HL-60 (cell line): ENCODE measurements at regions not wholly inside any gene's neighbourhood (a gene's known extent, or its start where the extent isn't known, plus 50 kb on each side); places are given as distances from the start of the nearest gene placed in this dataset.

ENCODE experiments used
- DNase-seq, 2 experiments: peaks; one replicate each; pipeline ENCODE4 v3.0.0-alpha.2; 2010 to 2020; ENCODE audit warnings: low read depth in 1 of 2, low spot score in 1 of 2
- H3K27ac ChIP-seq: fragments of 250-450 bp; sonication (Bioruptor Pico); replicated peaks from 2 replicates; pipeline ENCODE4 v1.5.1; 2020; ENCODE audit warnings: mild to moderate bottlenecking, moderate library complexity
- H3K27me3 ChIP-seq: fragments of 250-450 bp; sonication (Bioruptor Pico); 2 replicates; pipeline ENCODE4 v1.5.1; 2021; ENCODE audit warnings: mild to moderate bottlenecking, moderate library complexity; ENCODE audit not compliant: insufficient read depth, poor library complexity, severe bottlenecking
- H3K4me3 ChIP-seq: replicated peaks from 2 replicates; pipeline ENCODE4 v1.5.1; 2011; ENCODE audit warnings: mild to moderate bottlenecking, control low read depth, low read length; ENCODE audit not compliant: insufficient read depth
- CTCF ChIP-seq: IDR thresholded peaks from one replicate; pipeline ENCODE4 v1.5.1; 2011; ENCODE audit warnings: low read length, control low read depth, inconsistent platforms; ENCODE audit not compliant: insufficient read depth
- GABPA ChIP-seq: IDR thresholded peaks from 2 replicates; pipeline ENCODE4 v1.6.1; 2012; ENCODE audit warnings: low read depth
- POLR2AphosphoS5 ChIP-seq: IDR thresholded peaks from 2 replicates; pipeline ENCODE4 v1.6.1; 2012; ENCODE audit warnings: low read depth
- REST ChIP-seq: IDR thresholded peaks from 2 replicates; pipeline ENCODE4 v1.6.1; 2012; ENCODE audit warnings: low read depth; ENCODE audit not compliant: insufficient replicate concordance
- SPI1 ChIP-seq: IDR thresholded peaks from 2 replicates; pipeline ENCODE4 v1.6.1; 2012; ENCODE audit warnings: low read depth, mild to moderate bottlenecking, borderline replicate concordance

GRCh38 chr10:65350611-65351010 lies 1575.2 kb upstream of the LRRTM3 start:
- Histone ChIP-seq H3K4me3 (no peak overlapping the region), H3K27ac (no peak overlapping the region), H3K27me3 (no peaks in the 10 kb centered on the region)
- no peak for TF ChIP-seq POLR2AphosphoS5
- no peak for TF ChIP-seq CTCF
- no peak for TF ChIP-seq GABPA
- no peak for TF ChIP-seq REST
- TF ChIP-seq SPI1 = no peak
- DNase-seq = no peak

GRCh38 chr10:65355141-65355680 lies 1570.6 kb upstream of the LRRTM3 start:
- Histone ChIP-seq H3K27me3 (no peaks in the 10 kb centered on the region), H3K4me3 (no peak overlapping the region), H3K27ac (no peak overlapping the region)
- TF ChIP-seq CTCF (no peak), SPI1 (no peak), REST (no peak), POLR2AphosphoS5 (no peak), GABPA (no peak)
- DNase-seq = no peak

GRCh38 chr10:65358565-65358964 lies 1567.3 kb upstream of the LRRTM3 start:
- DNase-seq = no peak
- no peak overlapping the region for H3K4me3 ChIP-seq
- H3K27me3 ChIP-seq = no peaks in the 10 kb centered on the region
- H3K27ac ChIP-seq = no peak overlapping the region
- TF ChIP-seq SPI1 = no peak
- TF ChIP-seq GABPA = no peak
- TF ChIP-seq POLR2AphosphoS5 = no peak
- no peak for TF ChIP-seq CTCF
- TF ChIP-seq REST = no peak
